Renal cortical epithelial cell (primary cell): ENCODE measurements at regions not wholly inside any gene's neighbourhood (a gene's known extent, or its start where the extent isn't known, plus 50 kb on each side); places are given as distances from the start of the nearest gene placed in this dataset.
"Not testable (repeated sequence)": the region's sequence is repeated elsewhere in the genome, so short reads cannot be mapped to it uniquely, and the experiment has no call there.

ENCODE experiments used
- DNase-seq: peaks from one replicate; pipeline ENCODE4 v3.0.0-alpha.2; 2011; ENCODE audit warnings: low read depth

DNA sequence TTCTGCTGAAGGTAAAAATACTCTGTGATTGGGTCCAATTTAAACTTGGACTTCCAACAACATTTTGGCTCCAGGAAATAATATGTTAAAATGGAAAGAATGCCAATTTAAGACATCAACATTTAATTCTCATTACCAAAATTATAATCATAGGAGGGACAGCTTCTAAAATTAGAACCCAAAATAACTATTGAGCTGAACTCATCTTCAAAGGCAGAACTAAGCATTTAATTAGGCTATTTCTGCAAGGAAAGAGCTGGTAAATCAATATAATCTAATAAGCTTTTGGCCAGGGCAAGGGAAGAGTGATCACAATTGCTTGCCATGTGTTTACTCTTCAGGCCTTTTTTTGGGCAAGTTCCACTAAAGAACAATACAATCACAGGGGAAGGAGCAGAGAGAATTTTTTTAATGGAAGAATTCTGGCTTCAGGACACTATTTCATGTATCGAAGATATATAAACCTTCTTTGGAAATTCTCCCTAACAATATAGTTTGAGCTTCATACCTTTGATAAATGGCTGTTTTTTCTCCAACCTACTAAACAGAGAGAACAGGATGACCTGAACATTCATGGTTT, 133.1 kb upstream of the PTBP2 start:
- no peak for DNase-seq

DNA sequence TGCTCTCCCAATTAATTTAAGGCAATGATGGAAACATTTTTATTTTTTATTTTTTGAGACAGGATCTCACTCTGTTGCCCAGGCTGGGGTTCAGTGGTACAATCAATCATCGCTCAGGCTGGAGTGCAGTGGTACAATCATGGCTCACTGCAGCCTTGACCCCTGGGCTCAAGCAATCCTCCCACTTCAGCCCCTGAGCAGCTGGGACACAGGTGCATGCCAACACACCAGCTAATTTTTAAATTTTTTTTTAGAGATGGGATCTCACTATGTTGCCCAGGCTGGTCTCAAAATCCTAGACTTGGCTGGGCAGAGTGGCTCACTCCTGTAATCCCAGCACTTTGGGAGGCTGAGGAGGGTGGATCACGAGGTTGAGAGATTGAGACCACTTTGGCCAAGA, 126.1 kb upstream of the PTBP2 start:
- not testable (repeated sequence) for DNase-seq

- DNase-seq, result peak; percentile 21
Observed at GRCh38 chr1:96596226-96596922, 125.2 kb upstream of the PTBP2 start.

- no peak for DNase-seq
Observed at GRCh38 chr1:96597218-96597617, 124.4 kb upstream of the PTBP2 start.

- peak; percentile 66 for DNase-seq
Observed at GRCh38 chr1:96598416-96599168, 123.0 kb upstream of the PTBP2 start.

GRCh38 chr1:96604620-96605019, 117.0 kb upstream of the PTBP2 start:
- not testable (repeated sequence) for DNase-seq

DNA sequence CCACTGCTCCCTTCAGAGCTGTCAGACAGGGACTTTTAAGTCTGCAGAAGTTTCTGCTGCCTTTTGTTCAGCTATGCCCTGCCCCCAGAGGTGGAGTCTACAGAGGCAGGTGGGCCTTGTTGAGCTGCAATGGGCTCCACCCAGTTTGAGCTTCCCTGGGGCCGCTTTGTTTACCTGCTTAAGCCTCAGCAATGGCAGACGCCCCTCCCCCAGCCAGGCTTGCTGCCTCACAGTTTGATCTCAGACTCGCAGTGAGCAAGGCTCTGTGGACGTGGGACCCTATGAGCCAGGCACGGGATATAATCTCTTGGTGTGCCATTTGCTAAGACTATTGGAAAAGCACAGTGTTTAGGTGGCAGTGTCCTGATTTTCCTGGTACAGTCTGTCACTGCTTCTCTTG, 104.2 kb upstream of the PTBP2 start:
- DNase-seq, result not testable (repeated sequence)

DNA sequence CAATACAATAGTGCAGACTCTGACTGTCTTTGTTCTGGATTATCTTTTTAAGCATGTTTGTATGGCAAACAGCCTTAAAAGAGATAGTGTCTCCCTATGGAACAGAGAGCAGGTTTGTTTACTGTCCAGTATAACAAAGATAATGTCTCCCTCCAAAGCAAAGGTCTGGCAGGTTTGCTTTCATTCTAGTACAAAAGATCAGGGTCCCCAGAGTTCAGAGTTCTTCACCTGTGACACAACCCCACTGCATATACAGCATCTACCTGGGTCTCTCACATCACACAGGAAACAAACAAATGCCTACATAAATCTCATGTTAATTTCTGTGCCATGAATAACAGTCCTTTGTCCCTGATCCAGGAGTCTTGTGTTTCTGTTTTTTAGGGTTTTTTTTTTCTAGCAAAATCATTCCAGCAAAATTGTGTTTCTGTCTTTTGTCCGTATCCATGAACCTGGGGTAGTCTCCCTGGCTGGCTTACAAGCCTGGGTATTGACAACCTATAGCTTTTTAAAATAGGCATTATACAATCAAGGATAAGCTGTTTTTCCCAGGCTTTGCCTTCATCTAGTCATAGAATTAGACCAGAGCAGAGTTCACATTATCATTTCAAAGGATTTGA, 89.4 kb upstream of the PTBP2 start:
- DNase-seq, result no peak

- no peak for DNase-seq
Observed at GRCh38 chr1:96633695-96634094, 87.9 kb upstream of the PTBP2 start.

GRCh38 chr1:96634883-96635282, 86.7 kb upstream of the PTBP2 start:
- DNase-seq, result no peak

- no peak for DNase-seq
Observed at GRCh38 chr1:96641282-96641681, 80.3 kb upstream of the PTBP2 start.

- peak; percentile 17 for DNase-seq
Observed at GRCh38 chr1:96643519-96643918, 78.1 kb upstream of the PTBP2 start.

- DNase-seq, result no peak
Observed at GRCh38 chr1:96649301-96649700, 72.3 kb upstream of the PTBP2 start.

- no peak for DNase-seq
Observed at GRCh38 chr1:96651517-96651916, 70.1 kb upstream of the PTBP2 start.

GRCh38 chr1:96660051-96660450, 61.5 kb upstream of the PTBP2 start:
- no peak for DNase-seq

- peak; percentile 16 for DNase-seq
Observed at GRCh38 chr1:96660503-96660902, 61.1 kb upstream of the PTBP2 start.
